ENCODE measurements at regions not wholly inside any gene's neighbourhood (a gene's known extent, or its start where the extent isn't known, plus 50 kb on each side); places are given as distances from the start of the nearest gene placed in this dataset.

DNA sequence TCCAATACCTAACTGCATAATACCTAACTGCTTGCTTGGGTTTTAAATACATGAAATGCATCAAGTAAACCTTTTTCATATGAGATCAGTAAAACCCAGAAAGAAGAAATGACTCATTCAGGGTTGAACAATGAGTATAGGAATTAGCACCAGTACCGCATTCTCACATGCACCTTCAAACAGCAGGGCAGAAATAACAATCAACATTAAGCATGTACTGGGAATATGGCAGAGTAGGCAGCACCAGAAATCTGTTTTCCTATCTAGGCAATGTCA is 850.3 kb upstream of the SORCS1 start:
- no peak overlapping the region for H2AFZ ChIP-seq (ENCODE audit: low read length)
- no peaks in the 10 kb centered on the region for H3K9me3 ChIP-seq (ENCODE audit: control insufficient read depth, low read depth, low read length)
- no peak overlapping the region for H3K14ac ChIP-seq (ENCODE audit: insufficient read depth, low read length)
- no peak overlapping the region for H3K4me3 Mint-ChIP-seq
- no peak for DNase-seq
- H3K4me1 Mint-ChIP-seq: no peaks in the 10 kb centered on the region
- no peak overlapping the region for H3K27ac ChIP-seq (ENCODE audit: insufficient read length, low read depth, low read length)
- no peak overlapping the region for H3K23ac ChIP-seq (ENCODE audit: insufficient read length, low read depth, low read length)
- H2BK120ac ChIP-seq (ENCODE audit: low read depth, low read length, poor library complexity, severe bottlenecking): no peak overlapping the region
- H3K36me3 Mint-ChIP-seq (ENCODE audit: insufficient read depth in 1 of 3, low read depth in 3 of 3): peaks cover 0 to 12% (median 0%) of the 10 kb centered on the region in 3 experiments; a peak in 2 of 7 replicates
- H2BK15ac ChIP-seq (ENCODE audit: low read depth, low read length): no peak overlapping the region
- H4K8ac ChIP-seq (replicated peaks; ENCODE audit: insufficient read length, low read depth, low read length): no peak overlapping the region
- no peak overlapping the region for H3K56ac ChIP-seq (ENCODE audit: insufficient read length, low read depth, low read length)
- H3K4me1 ChIP-seq (ENCODE audit: insufficient read depth, low read length): no peaks in the 10 kb centered on the region
- H4K91ac ChIP-seq (ENCODE audit: insufficient read length, low read depth, low read length): no peak overlapping the region
- H3K27ac Mint-ChIP-seq: no peak overlapping the region
- no peak for TF ChIP-seq CTCF (conservative IDR thresholded peaks at IDR 0.05)
- H2BK20ac ChIP-seq (ENCODE audit: low read depth, low read length, poor library complexity, severe bottlenecking): no peak overlapping the region
- no peaks in the 10 kb centered on the region for H3K79me1 ChIP-seq (ENCODE audit: insufficient read depth, low read depth, low read length, poor library complexity, severe bottlenecking)
- H3K4ac ChIP-seq (ENCODE audit: low read depth, low read length): no peak overlapping the region
- no peaks in the 10 kb centered on the region for H3K27me3 ChIP-seq (ENCODE audit: insufficient read depth, low read length)
- no peak overlapping the region for H4K5ac ChIP-seq (ENCODE audit: insufficient read length, low read depth, low read length)
- H3K9ac ChIP-seq (ENCODE audit: extremely low read depth, insufficient read length, low read length): no peak overlapping the region
- H3K27me3 Mint-ChIP-seq (ENCODE audit: low read depth): no peaks in the 10 kb centered on the region
- H2BK12ac ChIP-seq (ENCODE audit: insufficient read length, low read depth, low read length): no peak overlapping the region
- H3K9me3 Mint-ChIP-seq: peaks cover 9% of the 10 kb centered on the region in 2 experiments; a peak in 4 of 5 replicates
- no peak overlapping the region for H2BK5ac ChIP-seq (ENCODE audit: insufficient read length, low read length)
- no peaks in the 10 kb centered on the region; the same call in 1 of the 2 replicates for H3K79me2 ChIP-seq (ENCODE audit: insufficient read depth, low read length)
- H3K23me2 ChIP-seq (ENCODE audit: insufficient read length, low read depth, low read length, poor library complexity, severe bottlenecking): no peaks in the 10 kb centered on the region
- H3T11ph ChIP-seq (ENCODE audit: low read length): no peak overlapping the region
- H3K4me2 ChIP-seq (ENCODE audit: insufficient read depth, insufficient read length, low read length): no peak overlapping the region
- no peak overlapping the region for H3K18ac ChIP-seq (ENCODE audit: insufficient read length, low read depth, low read length)
- no CpG with 5 or more reads among the region's 1 CpG for whole genome bisulfite sequencing (ENCODE audit: extremely low coverage, insufficient read length, low lambda C conversion rate)
- H4K20me1 ChIP-seq (ENCODE audit: control insufficient read depth, insufficient read depth, insufficient read length): no peaks in the 10 kb centered on the region
- H2AK5ac ChIP-seq (ENCODE audit: insufficient read length, low read length): no peak overlapping the region

Measured in H9 (cell line).